AG04450 (cell line): ENCODE measurements at regions not wholly inside any gene's neighbourhood (a gene's known extent, or its start where the extent isn't known, plus 50 kb on each side); places are given as distances from the start of the nearest gene placed in this dataset.

Experiments
- CTCF ChIA-PET: fragments of 300-600, 350-600 bp; formaldehyde crosslinking; extraction: SDS; loops from one replicate; lab custom pipeline; 2022; ENCODE audit warnings: antibody characterized with exemption, inconsistent platforms; lab: Charles Lee
- POLR2A ChIA-PET: fragments of 350-600 bp; formaldehyde crosslinking; extraction: SDS; loops from one replicate; lab custom pipeline; 2021; ENCODE audit warnings: antibody characterized with exemption, inconsistent platforms; lab: Yijun Ruan, JAX
- DNase-seq: peaks from one replicate; pipeline ENCODE4 v3.0.0-alpha.2; 2011; ENCODE audit warnings: low read depth, low spot score
- H3K27ac ChIP-seq: one replicate; pipeline ENCODE4 v1.5.1; 2012; ENCODE audit warnings: low read depth, low read length, control low read depth
- H3K27me3 ChIP-seq: one replicate; pipeline ENCODE4 v1.6.0; 2012; ENCODE audit warnings: low read length; ENCODE audit not compliant: control insufficient read depth, insufficient read depth
- H3K4me3 ChIP-seq: 2 replicates; pipeline ENCODE4 v1.5.1; 2011; ENCODE audit warnings: mild to moderate bottlenecking, low read depth, low read length, control low read depth
- H3K9me3 ChIP-seq: 2 replicates; pipeline ENCODE4 v1.5.1; 2012; ENCODE audit warnings: low read length; ENCODE audit not compliant: control insufficient read depth, insufficient read depth
- TF ChIP-seq, protein P1 (sequence below): IDR thresholded peaks from 2 replicates; pipeline ENCODE4 v1.5.1; 2011; ENCODE audit warnings: low read depth, low read length, control low read depth, inconsistent platforms

DNA sequence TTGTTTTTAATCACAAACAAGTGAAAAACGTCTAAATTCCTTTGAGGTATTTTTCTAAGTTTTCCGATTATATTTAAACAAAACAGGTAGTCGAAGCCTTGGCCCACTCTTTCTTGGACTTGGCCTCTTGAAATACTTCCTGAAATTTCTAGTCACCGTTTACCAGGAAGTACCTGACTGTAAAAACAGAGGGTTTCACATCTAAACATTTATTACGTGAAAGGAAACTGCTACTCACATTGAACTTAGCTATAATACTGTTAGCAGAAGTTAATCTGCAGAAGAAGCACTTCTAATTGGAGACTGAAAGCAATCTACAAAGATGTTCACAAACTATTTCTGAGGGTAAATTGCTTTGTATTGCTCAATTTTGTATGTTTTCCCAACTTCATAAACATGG, 526.0 kb upstream of the ADGRL4 start:
- no peak for DNase-seq
- Histone ChIP-seq H3K27ac (no peak overlapping the region), H3K27me3 (no peaks in the 10 kb centered on the region), H3K9me3 (no peaks in the 10 kb centered on the region), H3K4me3 (no peak overlapping the region)
- TF ChIP-seq, protein P1, sequence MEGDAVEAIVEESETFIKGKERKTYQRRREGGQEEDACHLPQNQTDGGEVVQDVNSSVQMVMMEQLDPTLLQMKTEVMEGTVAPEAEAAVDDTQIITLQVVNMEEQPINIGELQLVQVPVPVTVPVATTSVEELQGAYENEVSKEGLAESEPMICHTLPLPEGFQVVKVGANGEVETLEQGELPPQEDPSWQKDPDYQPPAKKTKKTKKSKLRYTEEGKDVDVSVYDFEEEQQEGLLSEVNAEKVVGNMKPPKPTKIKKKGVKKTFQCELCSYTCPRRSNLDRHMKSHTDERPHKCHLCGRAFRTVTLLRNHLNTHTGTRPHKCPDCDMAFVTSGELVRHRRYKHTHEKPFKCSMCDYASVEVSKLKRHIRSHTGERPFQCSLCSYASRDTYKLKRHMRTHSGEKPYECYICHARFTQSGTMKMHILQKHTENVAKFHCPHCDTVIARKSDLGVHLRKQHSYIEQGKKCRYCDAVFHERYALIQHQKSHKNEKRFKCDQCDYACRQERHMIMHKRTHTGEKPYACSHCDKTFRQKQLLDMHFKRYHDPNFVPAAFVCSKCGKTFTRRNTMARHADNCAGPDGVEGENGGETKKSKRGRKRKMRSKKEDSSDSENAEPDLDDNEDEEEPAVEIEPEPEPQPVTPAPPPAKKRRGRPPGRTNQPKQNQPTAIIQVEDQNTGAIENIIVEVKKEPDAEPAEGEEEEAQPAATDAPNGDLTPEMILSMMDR, result no peak
- CTCF ChIA-PET, result no interaction called here
- POLR2A ChIA-PET, result no interaction called here

DNA sequence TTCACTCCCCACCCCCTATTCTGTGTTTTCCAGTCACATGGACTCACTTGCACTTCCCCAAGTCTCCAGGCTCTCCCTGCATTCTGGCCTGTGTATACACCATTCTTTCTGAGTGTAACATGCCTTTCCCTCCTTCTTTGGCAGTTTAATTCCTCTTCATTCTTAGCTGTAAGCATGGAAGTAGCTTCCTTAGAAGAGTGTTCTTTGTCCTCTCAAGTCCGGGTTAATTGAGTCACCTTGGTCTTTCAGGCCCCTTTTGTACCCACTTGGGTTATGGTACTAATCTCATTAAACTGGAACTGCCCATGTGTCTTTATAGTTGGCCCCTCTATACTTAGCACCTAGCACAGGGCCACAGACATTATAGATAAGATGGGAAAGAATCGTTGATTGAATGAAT, 525.3 kb upstream of the ADGRL4 start:
- no peak overlapping the region for H3K4me3 ChIP-seq
- H3K27ac ChIP-seq, result no peak overlapping the region
- CTCF ChIA-PET, result no interaction called here
- H3K9me3 ChIP-seq, result no peaks in the 10 kb centered on the region
- H3K27me3 ChIP-seq, result no peaks in the 10 kb centered on the region
- DNase-seq, result no peak
- POLR2A ChIA-PET, result no interaction called here
- TF ChIP-seq, protein P1, result no peak

- DNase-seq, result no peak
- H3K9me3 ChIP-seq, result no peaks in the 10 kb centered on the region
- no peak overlapping the region for H3K4me3 ChIP-seq
- ChIA-PET CTCF (no interaction called here), POLR2A (no interaction called here)
- no peaks in the 10 kb centered on the region for H3K27me3 ChIP-seq
- no peak overlapping the region for H3K27ac ChIP-seq
- TF ChIP-seq, protein P1, result no peak
These were observed 523.9 kb upstream of the ADGRL4 start for GRCh38 chr1:79530476-79530875.

GRCh38 chr1:79530055-79530454, 523.5 kb upstream of the ADGRL4 start:
- CTCF ChIA-PET, result no interaction called here
- DNase-seq, result no peak
- Histone ChIP-seq H3K9me3 (no peaks in the 10 kb centered on the region), H3K4me3 (no peak overlapping the region), H3K27me3 (no peaks in the 10 kb centered on the region), H3K27ac (no peak overlapping the region)
- POLR2A ChIA-PET, result no interaction called here
- TF ChIP-seq, protein P1, result no peak

- CTCF ChIA-PET, result no interaction called here
These were observed 517.6 kb upstream of the ADGRL4 start for GRCh38 chr1:79524126-79524525.

More at GRCh38 chr1:79524126-79524525, 517.6 kb upstream of the ADGRL4 start:
- TF ChIP-seq, protein P1, result no peak
- Histone ChIP-seq H3K4me3 (no peak overlapping the region), H3K27me3 (no peaks in the 10 kb centered on the region), H3K27ac (no peak overlapping the region), H3K9me3 (no peaks in the 10 kb centered on the region)
- no peak for DNase-seq
- POLR2A ChIA-PET, result no interaction called here
